Spleen (tissue), 11 donors: ENCODE measurements at regions not wholly inside any gene's neighbourhood (a gene's known extent, or its start where the extent isn't known, plus 50 kb on each side); places are given as distances from the start of the nearest gene placed in this dataset.

Experiments used
- DNase-seq: peaks from one replicate; pipeline ENCODE4 v3.0.0-alpha.2; 2020
- H3K27ac ChIP-seq, 8 donors: fragments of 200-600 bp; sonication (generic) in 7 of 8; 1 replicate in 4 of 8; 2 replicates in 4 of 8; pipeline versions ENCODE4 v1.5.0 to v1.8.0; 2016 to 2021; ENCODE audit warnings: inconsistent platforms in 4 of 8, mild to moderate bottlenecking in 4 of 8, moderate library complexity in 1 of 8
- H3K27me3 ChIP-seq, 7 donors: fragments of 200-600 bp; sonication (generic) in 6 of 7; replicated peaks in 1 of 7; 1 replicate in 4 of 7; 2 replicates in 3 of 7; pipeline versions ENCODE4 v1.5.0 to v1.8.0; 2016 to 2021; ENCODE audit warnings: inconsistent platforms in 3 of 7, mild to moderate bottlenecking in 1 of 7
- H3K36me3 ChIP-seq, 6 donors: fragments of 200-600 bp; sonication (generic) in 5 of 6; 1 replicate in 4 of 6; 2 replicates in 2 of 6; pipeline versions ENCODE4 v1.5.0 to v1.8.0; 2016 to 2021; ENCODE audit warnings: inconsistent platforms in 2 of 6
- H3K4me1 ChIP-seq, 6 donors: fragments of 200-600 bp; sonication (generic) in 5 of 6; 1 replicate in 3 of 6; 2 replicates in 3 of 6; pipeline versions ENCODE4 v1.5.0 to v1.8.0; 2016 to 2021; ENCODE audit warnings: inconsistent platforms in 3 of 6
- H3K4me3 ChIP-seq, 8 donors: fragments of 200-600 bp; sonication (generic) in 7 of 8; 1 replicate in 4 of 8; 2 replicates in 4 of 8; pipeline versions ENCODE4 v1.5.0 to v1.8.0; 2016 to 2021; ENCODE audit warnings: inconsistent platforms in 4 of 8, mild to moderate bottlenecking in 4 of 8, moderate library complexity in 2 of 8
- H3K9me3 ChIP-seq, 8 donors: fragments of 200-600 bp; sonication (generic) in 7 of 8; 1 replicate in 4 of 8; 2 replicates in 4 of 8; pipeline versions ENCODE4 v1.5.0 to v1.8.0; 2016 to 2021; ENCODE audit warnings: inconsistent platforms in 4 of 8
- CTCF ChIP-seq, 11 experiments: fragments of 200-600 bp in 7 of 11; fragments of 450-650 bp in 4 of 11; sonication (generic) in 4 of 11; IDR thresholded peaks in 8 of 11; conservative IDR thresholded peaks in 3 of 11; 1 replicate in 7 of 11; 2 replicates in 4 of 11; pipeline versions ENCODE4 v1.4.0 to v1.8.0; 2016 to 2021; ENCODE audit warnings: antibody characterized with exemption in 11 of 11, inconsistent platforms in 4 of 11, mild to moderate bottlenecking in 1 of 11
- POLR2A ChIP-seq, 3 donors: fragments of 450-650 bp; IDR thresholded peaks; one replicate each; pipeline ENCODE4 v1.5.1; 2017; ENCODE audit warnings: antibody characterized with exemption in 3 of 3, mild to moderate bottlenecking in 1 of 3
- POLR2AphosphoS5 ChIP-seq, 3 donors: sonication (generic); formaldehyde crosslinking; IDR thresholded peaks; one replicate each; pipeline ENCODE4 v1.5.1; 2017; ENCODE audit warnings: antibody characterized with exemption in 3 of 3
- WGBS, 5 donors: extraction: QIAGEN DNeasy Blood & Tissue Kit in 3 of 5; methylation state at CpG; one replicate each; pipeline versions ENCODE4 v1.1.5 to v1.1.7; 2013 to 2018; 5-methylcytosine and 5-hydroxymethylcytosine counted together
- intact Hi-C: fragments of 100-400 bp; cut with DNase I; formaldehyde crosslinking; loops from one replicate; pipeline ENCODE4 v1.15.0; 2023; ENCODE audit warnings: low total_unique reads
- donor health status: healthy with polysubstance abuse.
- donor health status: DM: no; HTN: no; CAD: no; lungs with moderate emphysema.
- donor health status: DM: no; HTN: no; CAD: no.
- donor health status: Bipolar disorder and iron deficiency.
- donor health status: healthy.
- donor health status: DM: no; HTN: no; CAD: no.
- donor health status: DM: yes; HTN: yes; CAD: no.

DNA sequence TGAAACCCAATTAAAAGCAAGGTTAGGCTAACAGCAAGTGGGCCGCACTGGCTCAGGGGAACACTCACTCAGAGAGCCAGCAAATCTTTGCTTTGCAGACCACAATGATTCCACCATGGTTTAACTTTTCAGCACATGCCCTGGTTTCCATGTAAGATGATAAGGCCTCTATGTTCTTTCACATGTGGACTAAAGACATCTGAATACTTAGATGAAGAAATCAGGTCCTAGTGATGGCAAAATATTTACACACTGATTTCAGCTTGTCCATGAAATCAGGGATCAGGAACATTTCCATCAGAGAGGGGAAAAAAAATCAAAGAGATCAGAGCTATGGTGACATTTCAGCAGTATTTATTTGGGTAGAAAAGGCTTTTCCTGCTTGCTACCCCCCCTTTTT is 258.2 kb upstream of the IRX5 start:
- H3K9me3 ChIP-seq = peaks cover 0 to 18% (median 8%) of the 10 kb centered on the region in 8 donors
- H3K27me3 ChIP-seq = peaks cover 0 to 4% (median 0%) of the 10 kb centered on the region in 7 donors
- H3K27ac ChIP-seq = no peak overlapping the region
- TF ChIP-seq POLR2AphosphoS5 (IDR thresholded peaks at IDR 0.05) (no peak), CTCF (IDR thresholded peaks at IDR 0.05 in 8 of 11, conservative IDR thresholded peaks at IDR 0.05 in 3 of 11) (no peak), POLR2A (IDR thresholded peaks at IDR 0.05) (no peak)
- no peaks in the 10 kb centered on the region for H3K36me3 ChIP-seq
- intact Hi-C loops = no loop called here
- no peaks in the 10 kb centered on the region for H3K4me1 ChIP-seq
- DNase-seq = no peak
- 71 to 92% (median 85%) methylated on average over 1 of the region's 1 CpG for WGBS, 5 donors
- no peak overlapping the region for H3K4me3 ChIP-seq

DNA sequence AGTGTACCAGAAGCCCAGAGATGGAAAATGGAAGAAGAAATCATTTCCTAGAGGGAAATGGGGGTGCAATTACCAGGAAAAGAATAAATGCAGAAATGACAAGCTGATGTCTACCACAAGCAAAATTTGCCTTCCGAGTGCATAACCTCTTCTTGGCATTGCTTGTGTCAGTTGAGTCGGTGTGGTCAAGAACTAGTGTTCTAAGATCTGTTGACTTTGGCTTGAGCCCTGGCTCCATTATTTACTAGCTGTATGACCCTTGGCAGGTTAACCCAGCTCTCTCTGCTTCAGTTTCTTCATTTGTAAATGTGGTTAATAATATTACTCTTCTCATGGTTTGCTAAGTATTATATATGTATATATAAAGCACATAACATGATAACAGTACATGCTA is 273.0 kb upstream of the IRX5 start:
- H3K4me1 ChIP-seq = peaks cover 0 to 14% (median 5%) of the 10 kb centered on the region in 6 donors
- no peak for DNase-seq
- WGBS, 5 donors = 86 to 92% (median 92%) methylated on average over 2 of the region's 2 CpGs
- H3K9me3 ChIP-seq = peaks cover 0 to 25% (median 2%) of the 10 kb centered on the region in 8 donors
- H3K27me3 ChIP-seq = peaks cover 0 to 39% (median 8%) of the 10 kb centered on the region in 7 donors
- no peak for TF ChIP-seq POLR2A (IDR thresholded peaks at IDR 0.05)
- no peak overlapping the region for H3K27ac ChIP-seq
- H3K4me3 ChIP-seq = no peak overlapping the region
- intact Hi-C loops = no loop called here
- no peaks in the 10 kb centered on the region for H3K36me3 ChIP-seq

DNA sequence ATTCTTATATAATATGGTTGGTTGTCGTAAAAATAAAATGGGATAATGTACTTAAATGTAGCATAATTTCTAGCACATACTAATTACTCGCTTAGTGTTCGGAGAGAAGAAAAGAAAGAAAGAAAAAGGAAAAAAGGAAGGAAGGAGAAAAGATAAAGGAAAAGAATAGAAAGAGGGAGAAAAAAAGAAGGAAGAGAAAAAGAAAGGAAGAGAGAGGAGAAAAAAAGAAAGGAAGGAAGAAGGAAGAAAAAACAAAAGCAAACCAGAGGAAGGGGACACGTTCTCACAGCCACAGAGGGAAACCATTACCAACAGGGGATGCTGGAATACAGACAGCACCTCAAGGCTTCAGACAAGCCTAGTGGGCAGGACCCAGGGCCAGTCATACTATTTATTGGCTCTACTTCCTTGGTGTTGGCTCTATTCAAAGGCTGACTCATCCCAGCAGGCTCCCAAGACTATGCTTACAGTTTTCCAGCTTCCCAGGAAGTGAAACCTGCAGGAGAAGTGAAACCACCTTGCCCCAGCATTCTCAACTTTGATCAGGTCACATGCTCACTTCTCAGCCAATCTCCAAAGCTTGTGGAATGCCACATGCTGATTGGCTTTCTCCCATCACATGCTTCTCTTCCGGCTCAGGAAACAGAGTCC is 273.5 kb upstream of the IRX5 start:
- no peak overlapping the region for H3K4me3 ChIP-seq
- peaks cover 0 to 44% (median 8%) of the 10 kb centered on the region in 7 donors for H3K27me3 ChIP-seq
- no peak overlapping the region for H3K27ac ChIP-seq
- H3K4me1 ChIP-seq = peaks cover 0 to 14% (median 5%) of the 10 kb centered on the region in 6 donors
- H3K36me3 ChIP-seq = no peaks in the 10 kb centered on the region
- TF ChIP-seq POLR2AphosphoS5 (IDR thresholded peaks at IDR 0.05) (no peak), CTCF (IDR thresholded peaks at IDR 0.05 in 8 of 11, conservative IDR thresholded peaks at IDR 0.05 in 3 of 11) (no peak), POLR2A (IDR thresholded peaks at IDR 0.05) (no peak)
- H3K9me3 ChIP-seq = peaks cover 0 to 20% (median under 1%) of the 10 kb centered on the region in 8 donors
- intact Hi-C loops = no loop called here
- no peak for DNase-seq
- 81 to 88% (median 84%) methylated on average over 5 of the region's 5 CpGs for WGBS, 5 donors

- Histone ChIP-seq H3K4me1 (peaks cover 0 to 14% (median 5%) of the 10 kb centered on the region in 6 donors), H3K36me3 (no peaks in the 10 kb centered on the region), H3K27me3 (peaks cover 0 to 55% (median 8%) of the 10 kb centered on the region in 7 donors), H3K9me3 (peaks cover 0 to 5% (median 0%) of the 10 kb centered on the region in 8 donors), H3K4me3 (peak overlapping the region in 1 of 8 donors; percentile 32), H3K27ac (no peak overlapping the region)
- DNase-seq = no peak
- WGBS, 5 donors = 3 to 8% (median 5%) methylated on average over 14 of the region's 14 CpGs
- no peak for TF ChIP-seq POLR2A (IDR thresholded peaks at IDR 0.05)
- no peak for TF ChIP-seq CTCF (IDR thresholded peaks at IDR 0.05 in 8 of 11, conservative IDR thresholded peaks at IDR 0.05 in 3 of 11)
- TF ChIP-seq POLR2AphosphoS5 (IDR thresholded peaks at IDR 0.05) = no peak
- intact Hi-C loops = no loop called here
Measured at GRCh38 chr16:54655121-54655590, 275.5 kb upstream of the IRX5 start.
